ENCODE measurements at regions not wholly inside any gene's neighbourhood (a gene's known extent, or its start where the extent isn't known, plus 50 kb on each side); places are given as distances from the start of the nearest gene placed in this dataset.

DNA sequence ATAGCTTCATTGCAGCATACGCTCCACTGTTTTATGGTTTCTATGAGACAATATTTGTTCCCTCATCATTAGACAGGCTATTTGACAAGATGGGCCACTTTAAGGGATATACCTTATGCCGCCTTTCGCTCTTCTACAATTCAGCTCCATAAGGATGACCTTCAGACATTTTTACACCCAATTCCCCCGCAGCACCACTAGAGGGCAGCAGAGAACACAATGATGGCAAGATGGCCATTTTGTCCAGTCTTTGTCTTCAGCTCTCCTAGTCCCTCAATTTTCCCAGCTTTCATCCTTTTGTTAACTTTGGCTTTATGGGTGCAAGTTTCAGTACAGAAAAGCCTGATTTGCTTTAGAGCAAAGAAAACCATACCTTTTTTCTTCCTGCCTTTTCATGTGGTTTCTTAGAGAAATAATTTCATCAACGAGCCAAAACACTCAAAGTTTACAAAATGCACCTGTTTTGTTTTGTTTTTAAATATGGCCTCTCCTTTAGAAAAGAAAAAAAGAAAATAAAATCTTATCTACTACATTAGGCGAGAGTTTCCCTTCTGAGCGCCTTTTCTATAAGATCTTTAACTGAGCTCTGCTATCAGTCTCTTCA lies 355.3 kb downstream of the TOX3 start:
- TF ChIP-seq, protein P1, sequence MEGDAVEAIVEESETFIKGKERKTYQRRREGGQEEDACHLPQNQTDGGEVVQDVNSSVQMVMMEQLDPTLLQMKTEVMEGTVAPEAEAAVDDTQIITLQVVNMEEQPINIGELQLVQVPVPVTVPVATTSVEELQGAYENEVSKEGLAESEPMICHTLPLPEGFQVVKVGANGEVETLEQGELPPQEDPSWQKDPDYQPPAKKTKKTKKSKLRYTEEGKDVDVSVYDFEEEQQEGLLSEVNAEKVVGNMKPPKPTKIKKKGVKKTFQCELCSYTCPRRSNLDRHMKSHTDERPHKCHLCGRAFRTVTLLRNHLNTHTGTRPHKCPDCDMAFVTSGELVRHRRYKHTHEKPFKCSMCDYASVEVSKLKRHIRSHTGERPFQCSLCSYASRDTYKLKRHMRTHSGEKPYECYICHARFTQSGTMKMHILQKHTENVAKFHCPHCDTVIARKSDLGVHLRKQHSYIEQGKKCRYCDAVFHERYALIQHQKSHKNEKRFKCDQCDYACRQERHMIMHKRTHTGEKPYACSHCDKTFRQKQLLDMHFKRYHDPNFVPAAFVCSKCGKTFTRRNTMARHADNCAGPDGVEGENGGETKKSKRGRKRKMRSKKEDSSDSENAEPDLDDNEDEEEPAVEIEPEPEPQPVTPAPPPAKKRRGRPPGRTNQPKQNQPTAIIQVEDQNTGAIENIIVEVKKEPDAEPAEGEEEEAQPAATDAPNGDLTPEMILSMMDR (IDR thresholded peaks at IDR 0.05; ENCODE audit: control extremely low read depth, extremely low read depth, low read depth, missing control alignments) = peak; percentile 91
- peak; percentile 46 for DNase-seq (ENCODE audit: extremely low spot score)
- ChIA-PET CTCF (interaction anchor here (0.6 to 5.4 kb wide), 33 partner anchors 9 to 1315 kb away, joined by 3 to 67 read pairs (median 4); no protein-coding TSS in a partner anchor), POLR2A (no interaction called here)

DNA sequence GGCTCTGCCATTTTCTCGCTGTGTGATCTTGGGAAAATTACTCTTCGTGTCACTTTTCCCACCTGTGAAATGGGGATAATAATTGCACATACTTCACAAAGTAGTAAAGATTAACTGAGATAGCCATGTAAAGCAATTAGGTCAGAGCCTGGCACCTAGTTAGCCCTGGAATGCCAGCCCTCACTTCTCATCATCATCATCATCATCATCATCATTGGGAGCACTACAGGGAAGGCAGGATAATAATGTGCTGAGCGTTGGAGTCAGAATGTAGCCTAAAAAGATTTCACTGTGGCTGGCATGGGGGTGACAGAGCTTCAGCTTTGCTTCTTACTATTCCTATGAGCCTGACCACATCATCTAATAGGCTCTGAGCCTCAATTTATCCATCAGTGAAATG lies 362.6 kb downstream of the TOX3 start:
- ChIA-PET POLR2A (no interaction called here), CTCF (no interaction called here)
- DNase-seq (ENCODE audit: extremely low spot score) = no peak
- TF ChIP-seq, protein P1 (IDR thresholded peaks at IDR 0.05; ENCODE audit: control extremely low read depth, extremely low read depth, low read depth, missing control alignments) = no peak

DNA sequence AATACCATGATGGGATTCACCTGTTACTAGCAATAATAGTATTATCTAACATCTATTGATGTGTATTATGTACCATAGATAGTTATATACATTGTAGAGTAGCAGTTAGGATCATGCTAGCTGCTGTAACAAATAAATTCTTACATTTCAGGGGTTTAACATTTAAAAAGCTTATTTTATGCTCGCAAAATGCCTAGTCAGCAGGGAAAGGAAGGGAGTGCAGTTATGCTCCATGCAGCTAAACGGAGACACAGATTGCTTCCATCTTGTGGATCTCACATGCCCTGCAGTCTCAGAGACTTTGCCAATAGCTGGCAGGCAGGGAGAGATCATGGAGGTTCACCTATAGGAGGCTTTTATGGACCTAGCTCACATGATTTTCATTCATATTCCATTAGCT lies 364.1 kb downstream of the TOX3 start:
- ChIA-PET POLR2A (no interaction called here), CTCF (interaction anchor here (0.6 to 2.8 kb wide), 3 partner anchors 9 to 666 kb away, joined by 3 to 14 read pairs (median 4); no protein-coding TSS in a partner anchor)
- TF ChIP-seq, protein P1 (IDR thresholded peaks at IDR 0.05; ENCODE audit: control extremely low read depth, extremely low read depth, low read depth, missing control alignments) = no peak
- DNase-seq (ENCODE audit: extremely low spot score) = no peak

DNA sequence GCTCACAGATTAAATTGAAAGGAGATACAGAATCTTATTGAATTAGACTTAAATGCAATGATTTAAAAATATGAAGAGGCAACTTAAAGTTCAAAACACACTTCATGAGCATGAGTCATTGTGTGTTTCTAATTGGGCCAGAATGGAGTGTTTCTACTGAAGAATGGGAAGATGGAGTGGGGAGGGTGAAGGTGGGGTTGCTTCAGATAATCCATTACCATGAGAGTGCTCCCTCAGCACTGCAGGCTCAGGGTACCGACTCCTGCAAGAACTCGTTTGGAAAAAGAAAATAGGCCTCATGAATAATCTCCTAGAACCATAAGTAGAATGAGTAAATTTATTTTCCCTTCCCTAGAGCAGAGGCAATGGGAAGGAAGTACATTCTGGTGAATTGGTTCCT lies 372.8 kb downstream of the TOX3 start:
- ChIA-PET CTCF (interaction anchor here (4.0 kb wide), 1 partner anchor 18 kb away, joined by 19 read pairs; no protein-coding TSS in a partner anchor), POLR2A (no interaction called here)
- DNase-seq (ENCODE audit: extremely low spot score) = no peak
- TF ChIP-seq, protein P1 (IDR thresholded peaks at IDR 0.05; ENCODE audit: control extremely low read depth, extremely low read depth, low read depth, missing control alignments) = no peak

DNA sequence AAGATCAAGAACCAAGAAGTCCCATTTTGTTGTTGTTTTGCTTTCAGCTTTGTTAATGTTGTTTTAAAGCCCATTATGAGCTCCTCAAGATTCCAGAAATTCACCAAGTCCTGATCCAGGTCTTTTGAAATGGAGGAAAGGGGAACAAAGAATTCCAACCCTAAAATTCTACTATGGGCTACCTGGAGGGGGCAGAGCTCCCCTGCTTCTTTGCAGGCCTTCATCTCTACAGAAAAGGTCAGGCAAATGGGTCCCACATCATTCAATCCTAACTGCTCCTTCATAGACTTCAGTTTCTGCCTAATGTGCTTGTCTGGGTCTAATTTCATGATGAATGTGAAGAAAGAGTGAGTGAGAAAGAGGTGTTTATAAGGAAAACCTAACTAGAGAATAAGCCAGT lies 375.5 kb downstream of the TOX3 start:
- DNase-seq (ENCODE audit: extremely low spot score) = no peak
- CTCF ChIA-PET = interaction anchor here (2.0 to 4.0 kb wide), 2 partner anchors 9 to 20 kb away, joined by 7 to 19 read pairs; no protein-coding TSS in a partner anchor
- TF ChIP-seq, protein P1 (IDR thresholded peaks at IDR 0.05; ENCODE audit: control extremely low read depth, extremely low read depth, low read depth, missing control alignments) = no peak
- POLR2A ChIA-PET = no interaction called here

DNA sequence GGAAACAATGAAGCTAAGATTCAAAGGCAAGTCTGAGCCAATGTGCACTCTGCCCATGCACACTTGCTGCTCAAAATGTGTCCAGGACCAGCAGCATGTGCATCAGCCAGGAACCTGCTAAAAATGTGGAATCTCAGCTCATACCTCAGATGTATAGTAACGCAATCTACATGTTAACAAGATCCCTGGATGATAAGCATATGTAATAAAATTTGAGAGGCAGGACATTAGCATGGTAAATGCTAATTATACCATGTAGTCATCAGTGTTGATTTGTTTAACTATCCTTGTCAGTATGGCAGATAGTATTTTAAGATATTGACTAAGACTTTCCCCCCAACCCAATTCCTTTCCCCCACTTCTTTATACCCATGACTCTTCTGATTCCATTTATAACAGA lies 379.6 kb downstream of the TOX3 start:
- TF ChIP-seq, protein P1 (IDR thresholded peaks at IDR 0.05; ENCODE audit: control extremely low read depth, extremely low read depth, low read depth, missing control alignments) = no peak
- no peak for DNase-seq (ENCODE audit: extremely low spot score)
- CTCF ChIA-PET = interaction anchor here (1.1 to 2.8 kb wide), 2 partner anchors 10 to 24 kb away, joined by 3 to 8 read pairs; no protein-coding TSS in a partner anchor
- POLR2A ChIA-PET = no interaction called here

Data from GM10248 (cell line).